NCI-H510A treated with DMSO at 0.1 percent for 48 hours (cell line): ENCODE measurements at regions not wholly inside any gene's neighbourhood (a gene's known extent, or its start where the extent isn't known, plus 50 kb on each side); places are given as distances from the start of the nearest gene placed in this dataset.
A peak's percentile ranks its signal among the peaks of the same experiment; 100 is the strongest.

Experiments used
- DNase-seq: peaks from one replicate; lab custom pipeline; 2025; lab: John Stamatoyannopoulos, UW

GRCh38 chr6:169943241-169944060 lies 192.0 kb downstream of the ERMARD start:
- DNase-seq = no peak

GRCh38 chr6:169942173-169942572 lies 190.8 kb downstream of the ERMARD start:
- DNase-seq = no peak

GRCh38 chr6:169940481-169941271 lies 189.3 kb downstream of the ERMARD start:
- no peak for DNase-seq

GRCh38 chr6:169939554-169940164 lies 188.2 kb downstream of the ERMARD start:
- no peak for DNase-seq

- no peak for DNase-seq
Observed at GRCh38 chr6:169938731-169939130, 187.3 kb downstream of the ERMARD start.

- no peak for DNase-seq
Observed at GRCh38 chr6:169938262-169938701, 186.9 kb downstream of the ERMARD start.

- no peak for DNase-seq
Observed at GRCh38 chr6:169937389-169938261, 186.2 kb downstream of the ERMARD start.

GRCh38 chr6:169936355-169936975 lies 185.0 kb downstream of the ERMARD start:
- DNase-seq = no peak

- DNase-seq = no peak
Observed at GRCh38 chr6:169935861-169936260, 184.4 kb downstream of the ERMARD start.

- DNase-seq = no peak
Observed at GRCh38 chr6:169935348-169935718, 183.9 kb downstream of the ERMARD start.

- DNase-seq = no peak
Observed at GRCh38 chr6:169934699-169935347, 183.4 kb downstream of the ERMARD start.

GRCh38 chr6:169933839-169934698 lies 182.6 kb downstream of the ERMARD start:
- no peak for DNase-seq

- DNase-seq = peak; percentile 86
Observed at GRCh38 chr6:169933251-169933821, 181.9 kb downstream of the ERMARD start.

GRCh38 chr6:169932491-169932890 lies 181.1 kb downstream of the ERMARD start:
- peak; percentile 45 for DNase-seq

GRCh38 chr6:169931261-169931660 lies 179.8 kb downstream of the ERMARD start:
- DNase-seq = peak; percentile 75

GRCh38 chr6:169930799-169931198 lies 179.4 kb downstream of the ERMARD start:
- peak; percentile 15 for DNase-seq

GRCh38 chr6:169927711-169928110 lies 176.3 kb downstream of the ERMARD start:
- no peak for DNase-seq

- no peak for DNase-seq
Observed at GRCh38 chr6:169926617-169927417, 175.4 kb downstream of the ERMARD start.
